EL (cell line): ENCODE measurements at regions not wholly inside any gene's neighbourhood (a gene's known extent, or its start where the extent isn't known, plus 50 kb on each side); places are given as distances from the start of the nearest gene placed in this dataset.
A peak's percentile ranks its signal among the peaks of the same experiment; 100 is the strongest.

Source experiments
- DNase-seq: peaks from one replicate; pipeline ENCODE4 v3.0.0-alpha.2; 2016

DNA sequence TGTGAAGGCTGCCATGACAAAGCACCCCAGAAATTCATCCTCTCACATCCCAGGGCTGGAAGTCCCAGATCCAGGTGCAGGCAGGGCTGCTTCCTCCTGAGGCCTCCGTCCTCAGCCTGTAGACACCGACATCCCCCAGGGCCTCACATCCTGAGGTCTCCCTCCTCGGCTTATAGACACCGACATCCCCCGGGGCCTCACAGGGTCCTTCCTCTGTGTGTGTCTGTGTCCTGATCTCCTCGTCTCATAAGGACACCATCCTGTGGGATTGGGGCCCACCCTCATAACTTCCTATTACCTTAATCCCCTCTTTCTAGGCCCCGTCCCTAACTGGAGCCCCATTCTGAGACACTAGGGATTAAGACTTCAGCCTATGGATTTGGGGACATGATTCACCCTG, 92.0 kb upstream of the SNTG2 start:
- DNase-seq = no peak

DNA sequence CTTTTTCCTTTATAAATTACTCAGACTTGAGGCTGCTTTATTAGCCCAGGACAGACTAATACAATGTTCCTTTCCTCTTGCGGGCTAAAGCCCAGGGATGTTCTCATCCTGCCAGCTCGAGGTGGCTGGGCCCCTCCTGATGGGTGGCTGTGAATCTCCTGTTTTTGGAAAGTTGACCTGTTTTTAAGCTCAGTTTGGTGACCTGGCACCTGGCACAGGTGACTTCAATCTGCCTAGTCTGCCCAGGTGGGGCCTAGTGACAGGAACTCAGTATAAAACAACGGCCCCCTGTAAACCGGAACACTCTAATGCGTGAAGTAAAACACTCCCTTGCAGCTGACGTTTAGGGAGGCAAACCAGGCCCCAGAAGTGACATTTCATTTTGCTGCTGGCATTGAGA, 92.7 kb upstream of the SNTG2 start:
- DNase-seq = no peak

DNA sequence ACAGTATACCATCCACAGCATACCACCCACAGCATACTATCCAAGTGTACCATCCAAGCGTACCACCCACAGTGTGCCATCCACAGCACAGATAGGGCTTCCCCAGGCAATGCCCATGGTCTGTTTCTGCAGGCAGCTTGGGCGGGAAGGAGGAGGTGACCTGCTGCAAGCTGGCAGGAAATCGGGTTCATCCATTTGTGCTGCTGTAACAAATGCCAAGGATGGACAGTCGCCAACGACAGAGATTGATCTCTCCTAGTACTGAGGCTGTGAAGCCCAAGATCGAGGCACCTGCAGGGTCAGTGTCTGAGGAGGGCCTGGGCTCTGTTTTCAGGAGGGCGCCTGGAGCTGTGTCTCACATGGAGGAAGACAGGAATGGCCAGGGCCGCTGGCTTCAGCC, 93.6 kb upstream of the SNTG2 start:
- no peak for DNase-seq

DNA sequence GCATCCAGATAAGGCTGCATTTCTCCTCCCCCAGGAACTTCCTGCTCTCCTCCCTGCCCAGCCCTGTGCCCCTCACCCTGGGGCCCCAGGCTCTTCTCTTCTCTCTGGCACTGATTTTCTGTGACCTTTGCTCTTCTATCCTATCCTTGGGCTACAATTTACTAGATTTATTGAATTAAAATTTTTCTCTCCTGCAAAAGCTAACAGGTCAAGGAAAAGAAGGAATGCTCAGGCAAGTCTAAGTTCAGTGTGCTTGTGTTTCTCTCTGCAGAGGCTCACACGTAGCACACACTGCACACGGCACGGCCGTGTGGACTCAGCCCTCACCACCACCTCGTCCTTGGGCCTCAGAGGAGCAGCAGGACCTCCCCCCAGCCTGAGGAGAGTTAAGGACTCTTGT, 94.2 kb upstream of the SNTG2 start:
- DNase-seq = no peak

DNA sequence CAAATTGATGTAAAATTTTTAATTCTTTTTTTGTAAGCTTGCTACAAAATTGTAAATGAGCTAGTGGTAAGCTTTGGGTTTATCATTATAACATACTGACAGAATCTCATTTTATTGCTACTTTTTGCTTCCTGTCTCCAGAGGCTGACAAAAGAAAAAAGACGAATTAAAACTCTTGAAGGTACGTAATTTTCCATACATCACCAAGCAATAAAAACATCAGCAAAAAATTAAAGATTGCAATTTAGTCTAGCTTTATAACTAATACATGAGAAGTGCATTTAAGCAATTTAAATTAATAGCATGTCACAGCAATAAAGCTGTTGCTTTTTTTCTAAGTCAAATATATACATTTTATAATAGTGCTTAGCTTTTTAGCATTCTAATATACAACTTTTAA, 94.6 kb upstream of the SNTG2 start:
- DNase-seq = no peak

DNA sequence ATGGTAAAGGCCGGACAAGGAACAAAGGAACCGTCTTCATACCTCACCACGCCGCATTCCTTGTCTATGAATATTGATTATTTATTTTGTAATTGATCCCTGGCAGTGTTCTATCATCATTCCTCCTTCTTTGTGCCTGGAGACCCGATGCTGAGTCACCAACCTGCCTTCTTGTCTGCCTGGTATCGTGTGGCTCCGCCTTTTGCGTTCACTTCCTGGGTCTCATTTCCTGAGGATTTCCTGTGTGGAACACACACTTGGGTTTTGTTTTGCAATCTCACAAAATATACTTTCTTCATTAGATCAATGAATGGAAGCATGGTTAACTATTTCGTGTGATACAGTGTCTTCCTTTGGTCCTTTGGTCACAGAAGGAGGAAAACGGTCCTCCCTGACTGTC, 95.5 kb upstream of the SNTG2 start:
- no peak for DNase-seq

DNA sequence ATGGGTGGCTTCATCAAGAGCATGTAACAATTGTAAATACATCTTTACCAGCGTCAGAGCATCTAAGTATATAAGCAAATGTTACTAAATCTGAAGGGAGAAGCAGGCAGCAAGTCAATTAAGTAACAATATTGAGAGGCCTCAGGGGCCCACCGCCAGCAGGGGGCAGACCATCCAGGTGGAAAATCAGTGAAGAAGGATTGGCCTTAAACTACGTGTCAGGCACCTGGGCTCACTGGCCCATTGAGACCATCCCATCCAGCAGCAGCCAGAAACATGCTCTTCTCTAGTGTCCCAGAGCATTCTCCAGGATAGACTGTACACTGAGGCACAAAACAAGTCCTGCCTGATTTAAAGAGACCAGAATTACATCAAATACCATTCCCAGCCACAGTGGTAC, 96.2 kb upstream of the SNTG2 start:
- peak; percentile 13 for DNase-seq

DNA sequence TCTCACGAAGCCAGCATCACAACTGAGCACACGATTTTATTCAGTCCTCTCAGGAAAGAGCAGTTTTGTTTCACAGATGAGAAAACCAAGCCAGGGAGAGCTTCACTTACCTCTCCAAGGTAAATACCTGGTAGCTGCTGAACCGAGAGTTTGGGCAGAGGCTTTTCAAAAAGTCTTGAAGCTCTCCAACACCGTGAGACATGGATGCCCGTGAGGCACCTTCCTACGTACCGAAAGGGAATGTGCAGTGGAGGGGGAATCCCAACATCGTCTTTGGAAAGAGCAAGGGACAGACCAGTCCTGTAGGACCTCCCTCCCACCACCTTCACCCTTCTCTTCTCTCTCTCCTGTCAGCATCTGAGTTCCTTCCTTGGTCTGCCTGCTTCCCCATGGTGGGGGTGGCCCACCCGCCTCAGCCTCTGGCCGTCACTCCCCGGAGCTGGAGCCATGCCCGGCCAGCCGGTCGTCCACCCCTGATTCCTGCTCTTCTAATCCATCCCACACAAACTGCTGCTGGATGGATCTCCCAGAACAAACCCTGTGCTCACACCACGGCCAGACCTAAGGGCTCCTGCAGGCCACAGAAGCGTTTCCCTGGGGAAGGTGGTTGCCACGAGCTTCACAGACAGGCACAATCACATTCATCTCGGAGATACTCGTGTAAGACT, 97.3 kb upstream of the SNTG2 start:
- no peak for DNase-seq

DNA sequence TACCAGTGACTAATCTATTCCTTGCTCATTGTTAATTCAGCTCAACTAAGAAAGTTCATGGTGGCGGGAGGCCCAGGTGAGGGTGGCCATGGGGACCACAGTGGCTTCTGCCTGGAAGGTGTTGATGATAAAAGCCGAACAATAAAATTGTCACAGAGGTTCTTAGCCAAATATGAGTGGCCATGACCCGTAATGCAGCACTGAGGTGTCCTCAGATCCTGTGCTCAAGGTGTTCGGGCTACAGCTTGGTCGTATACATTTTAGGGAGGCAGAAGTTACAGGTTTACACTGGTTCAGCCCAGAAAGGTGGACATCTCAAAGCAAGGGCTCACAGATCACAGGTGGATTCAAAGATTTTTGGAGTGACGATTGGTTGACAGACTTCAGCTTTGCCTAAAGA, 98.5 kb upstream of the SNTG2 start:
- DNase-seq = no peak

DNA sequence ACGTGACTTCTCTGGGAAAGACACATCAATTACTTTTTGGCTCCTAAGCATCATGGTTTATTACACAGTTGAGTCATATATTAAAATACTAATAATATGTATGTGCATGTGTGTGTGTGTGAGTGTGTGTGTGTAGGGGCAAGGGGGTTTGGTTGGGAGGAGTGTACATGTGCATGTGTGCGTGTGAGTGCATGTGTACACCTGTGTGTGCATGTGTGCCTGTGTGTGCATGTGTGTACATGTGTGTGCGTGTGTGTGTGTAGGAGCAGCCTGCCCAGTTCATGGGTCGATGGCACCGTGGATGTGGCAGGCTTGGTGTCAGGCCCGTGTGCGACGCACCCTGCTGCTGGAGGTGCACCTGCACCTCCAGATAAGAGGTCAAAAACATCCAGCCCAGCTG, 99.0 kb upstream of the SNTG2 start:
- no peak for DNase-seq

DNA sequence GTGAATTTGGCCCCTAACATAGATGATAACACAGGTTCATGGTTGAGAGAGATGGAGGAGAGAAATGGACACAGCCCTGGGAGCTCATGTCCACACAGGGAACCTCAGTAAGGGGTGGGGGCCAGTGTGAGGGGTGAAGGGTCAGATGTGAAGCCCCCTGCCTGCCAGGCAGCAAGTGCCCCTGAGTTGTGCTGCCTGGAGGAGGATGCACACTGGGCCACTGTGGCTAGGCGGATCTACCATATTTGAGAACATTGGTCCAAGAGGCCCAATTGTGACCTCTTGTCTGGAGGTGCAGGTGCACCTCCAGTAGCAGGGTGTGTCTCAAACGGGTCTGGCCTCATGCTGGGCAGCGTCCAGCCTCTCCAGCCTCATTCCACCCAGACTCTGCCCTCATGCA, 99.6 kb upstream of the SNTG2 start:
- DNase-seq = no peak

DNA sequence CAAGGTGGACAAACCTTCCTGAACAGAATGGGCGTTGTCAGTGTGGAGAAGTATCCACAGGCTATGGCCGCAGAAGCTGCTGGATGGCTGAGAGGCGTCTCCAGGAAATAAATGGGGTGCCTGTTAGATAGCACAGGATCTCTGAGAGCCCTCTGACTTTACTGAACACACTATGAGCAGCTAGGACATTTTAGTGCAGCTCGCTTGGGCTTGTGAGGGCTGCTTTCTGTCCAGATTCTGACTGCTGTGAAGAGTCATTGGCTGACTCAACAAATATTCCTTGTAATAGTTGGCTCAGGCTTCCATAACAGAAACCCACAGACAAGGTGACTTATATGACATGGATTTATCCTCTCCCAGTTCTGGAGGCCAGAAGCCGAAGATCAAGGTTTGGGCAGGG, 100.2 kb upstream of the SNTG2 start:
- peak; percentile 1 for DNase-seq

DNA sequence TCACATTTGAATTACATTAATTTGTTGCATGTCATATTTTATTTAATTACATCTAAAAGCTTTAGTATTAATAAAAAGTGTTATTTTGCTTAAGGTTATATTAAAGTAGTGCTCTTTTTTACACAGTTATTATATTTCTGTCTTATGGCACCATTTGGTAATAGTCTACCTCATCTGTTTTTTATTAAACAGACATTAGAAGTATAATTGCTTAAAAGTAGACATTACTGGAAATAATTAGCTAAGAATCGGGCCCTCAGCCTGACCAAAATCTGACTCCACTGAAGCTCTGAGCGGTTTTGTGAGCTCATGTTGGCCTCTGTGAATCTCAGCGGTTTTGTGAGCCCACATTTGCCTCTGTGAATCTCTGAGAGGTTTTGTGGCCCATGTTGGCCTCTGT, 102.5 kb upstream of the SNTG2 start:
- no peak for DNase-seq

DNA sequence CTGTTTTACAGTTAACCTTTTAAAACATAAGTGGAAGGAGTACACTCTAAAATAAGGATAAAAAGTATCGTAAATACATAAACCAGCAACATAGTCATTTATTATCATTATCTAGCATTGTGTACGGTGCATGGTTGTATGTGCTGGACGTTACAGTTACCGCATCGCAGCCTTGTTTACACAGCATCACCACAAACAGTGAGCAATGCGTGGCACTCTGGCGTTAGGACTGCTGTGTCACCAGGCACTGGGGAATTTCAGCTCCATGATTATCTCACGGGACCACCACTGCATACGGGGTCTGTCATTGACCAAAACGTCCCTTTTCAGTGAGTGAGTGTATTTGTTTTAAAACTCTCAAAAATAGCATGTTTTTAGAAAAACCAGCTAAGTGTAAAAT, 103.0 kb upstream of the SNTG2 start:
- no peak for DNase-seq

DNA sequence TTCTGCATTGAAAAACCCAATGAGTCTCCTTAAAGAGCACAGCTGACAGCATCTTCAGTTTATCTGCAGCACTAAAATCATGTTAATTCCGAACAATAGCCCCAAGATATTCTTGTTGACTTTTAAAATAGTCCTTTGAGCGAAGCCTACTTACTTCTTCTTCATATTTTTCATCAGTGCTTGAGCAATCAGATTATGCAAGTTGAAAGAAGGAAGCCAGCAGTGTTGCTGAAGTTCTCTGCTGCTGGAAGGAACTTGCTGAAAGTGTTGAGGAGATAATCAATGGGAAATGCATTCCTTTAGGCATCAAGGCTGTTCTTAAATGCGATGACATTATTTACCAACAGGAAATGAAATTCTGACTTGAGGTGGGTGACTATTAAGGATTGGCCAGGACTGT, 105.9 kb upstream of the SNTG2 start:
- no peak for DNase-seq

DNA sequence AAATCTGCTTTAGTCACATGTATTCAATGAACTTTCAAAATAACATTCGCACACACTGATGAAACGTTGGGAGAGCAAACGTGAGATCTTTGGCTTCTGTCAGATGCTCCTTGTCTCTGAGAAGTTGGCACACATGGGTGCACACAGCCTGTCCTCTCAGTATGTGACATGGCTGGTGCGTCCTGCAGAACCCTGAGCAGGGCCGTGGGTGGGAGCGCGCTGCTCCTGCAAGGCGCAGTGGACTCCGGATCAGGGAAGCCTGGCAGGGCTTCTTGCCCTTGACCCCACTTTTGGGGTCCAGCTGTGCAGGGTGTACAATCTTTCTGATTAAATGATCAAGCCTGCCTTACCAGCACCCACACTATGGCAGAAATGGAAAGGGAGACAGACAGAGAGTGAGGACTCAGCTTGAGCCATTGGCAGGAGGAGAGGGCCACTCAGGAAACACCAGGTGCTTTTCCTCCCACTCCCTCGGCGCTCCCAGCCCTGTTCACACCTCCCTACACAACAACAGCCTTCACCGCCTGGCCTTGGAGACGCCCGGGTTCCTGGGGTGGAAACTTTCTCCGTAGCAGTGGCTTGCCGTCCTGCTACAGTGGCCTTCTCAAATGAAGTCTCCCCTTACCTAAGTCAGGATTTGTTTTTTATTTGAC, 108.4 kb upstream of the SNTG2 start:
- DNase-seq = no peak

DNA sequence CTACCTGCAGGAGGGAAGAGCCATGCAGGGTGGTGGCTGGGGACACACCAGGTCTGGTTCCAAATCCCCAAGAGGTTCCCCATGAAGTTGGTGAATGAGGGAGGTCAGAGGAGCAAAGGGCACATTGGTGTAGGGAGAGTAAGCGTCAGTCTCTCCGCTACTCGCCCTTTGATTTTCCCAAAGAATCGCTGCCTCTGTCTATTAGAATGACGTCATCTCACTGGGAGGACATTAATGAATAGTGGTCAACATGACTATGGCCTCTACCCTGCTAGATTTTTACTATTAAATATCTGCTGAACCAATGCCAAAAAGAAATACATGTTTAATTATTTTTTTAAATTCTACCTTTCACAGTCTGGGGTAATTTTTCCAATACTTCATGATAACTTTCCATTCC, 109.6 kb upstream of the SNTG2 start:
- DNase-seq = no peak

DNA sequence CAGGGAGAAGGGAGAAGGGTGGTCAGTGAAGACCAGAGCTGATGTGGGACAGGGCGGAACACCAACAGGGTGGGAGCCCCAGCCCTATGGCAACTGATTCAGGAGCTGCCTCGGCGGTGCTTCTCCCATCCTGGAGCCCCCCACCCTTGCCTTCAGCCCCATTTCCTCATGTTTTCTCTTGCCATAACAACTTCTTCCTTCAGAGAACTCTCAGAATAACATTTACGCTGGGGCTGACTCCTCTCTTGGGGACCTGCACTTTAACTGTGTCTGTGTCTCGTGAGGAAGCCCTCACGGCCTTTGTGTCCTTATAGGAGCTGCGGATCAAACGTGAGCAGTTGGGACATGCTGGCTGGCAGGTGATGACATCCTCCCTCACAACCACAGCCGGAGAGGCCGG, 116.4 kb upstream of the SNTG2 start:
- DNase-seq = no peak

DNA sequence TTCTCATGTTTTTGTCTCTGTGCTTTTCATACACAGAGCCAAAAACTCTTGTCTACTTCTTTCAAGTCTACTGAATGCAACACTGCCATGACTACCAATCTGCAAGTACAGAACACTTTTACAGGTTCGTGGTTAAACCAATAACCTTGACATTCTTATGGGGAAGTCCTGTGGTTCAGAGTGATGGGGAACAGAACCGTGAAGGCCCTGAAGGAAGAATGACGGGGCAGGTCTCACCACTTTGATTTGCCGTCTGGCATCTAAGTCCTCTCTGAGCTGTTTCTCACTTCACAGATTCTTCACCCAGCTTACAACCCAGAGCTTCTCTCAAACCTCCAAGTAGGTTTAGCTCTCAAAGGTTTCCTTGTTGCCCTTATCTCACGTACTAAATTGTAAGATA, 117.5 kb upstream of the SNTG2 start:
- DNase-seq = no peak

DNA sequence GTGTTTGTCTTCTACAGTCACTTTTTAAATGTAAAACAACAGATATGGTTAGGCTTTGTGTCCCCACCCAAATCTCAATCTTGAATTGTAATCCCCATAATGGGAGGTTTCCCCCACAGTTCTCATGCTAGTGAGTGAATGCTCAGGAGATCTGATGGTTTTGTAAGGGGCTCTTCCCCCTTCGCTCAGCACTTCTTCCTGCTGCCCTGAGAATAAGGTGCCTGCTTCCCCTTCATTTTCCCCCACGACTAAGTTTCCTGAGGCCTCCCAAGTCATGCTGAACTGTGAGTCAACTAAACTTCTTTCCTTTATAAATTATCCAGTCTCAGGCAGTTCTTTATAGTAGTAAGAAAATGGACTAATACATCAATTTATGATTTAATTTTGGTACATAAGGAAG, 118.0 kb upstream of the SNTG2 start:
- DNase-seq = no peak

DNA sequence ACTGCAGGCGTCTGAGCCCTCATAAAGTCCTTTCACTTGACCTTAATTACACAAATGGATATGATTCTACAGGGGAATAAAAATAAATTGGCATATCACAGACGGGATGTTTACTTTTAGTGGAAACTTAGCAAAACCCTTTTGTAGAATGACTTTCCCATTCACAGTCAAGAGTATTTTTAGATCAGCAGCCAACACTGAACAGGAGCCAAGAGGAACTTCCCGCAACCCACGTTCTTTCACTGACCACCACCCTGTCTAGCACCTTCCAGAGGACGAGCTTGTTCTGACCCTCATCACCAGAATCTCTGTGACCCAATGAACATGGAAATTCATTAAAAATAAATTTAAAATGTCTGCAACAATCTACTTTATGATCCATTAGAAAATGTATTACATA, 119.0 kb upstream of the SNTG2 start:
- no peak for DNase-seq

DNA sequence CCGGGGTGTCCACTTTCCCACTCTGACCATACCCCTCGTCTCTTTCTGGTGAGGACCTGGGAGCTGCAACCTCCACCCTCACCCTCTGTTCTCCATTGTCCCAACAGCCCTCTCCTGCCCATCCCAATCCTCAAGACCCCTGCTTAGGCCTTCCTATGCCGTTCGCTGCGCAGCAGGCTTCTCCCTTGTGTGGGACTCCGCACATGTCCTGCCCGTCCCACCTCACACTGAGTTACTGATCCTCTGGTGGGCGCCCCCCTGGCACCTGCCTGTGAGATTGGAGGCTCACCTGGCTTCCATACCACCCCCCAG, 119.5 kb upstream of the SNTG2 start:
- DNase-seq = no peak

DNA sequence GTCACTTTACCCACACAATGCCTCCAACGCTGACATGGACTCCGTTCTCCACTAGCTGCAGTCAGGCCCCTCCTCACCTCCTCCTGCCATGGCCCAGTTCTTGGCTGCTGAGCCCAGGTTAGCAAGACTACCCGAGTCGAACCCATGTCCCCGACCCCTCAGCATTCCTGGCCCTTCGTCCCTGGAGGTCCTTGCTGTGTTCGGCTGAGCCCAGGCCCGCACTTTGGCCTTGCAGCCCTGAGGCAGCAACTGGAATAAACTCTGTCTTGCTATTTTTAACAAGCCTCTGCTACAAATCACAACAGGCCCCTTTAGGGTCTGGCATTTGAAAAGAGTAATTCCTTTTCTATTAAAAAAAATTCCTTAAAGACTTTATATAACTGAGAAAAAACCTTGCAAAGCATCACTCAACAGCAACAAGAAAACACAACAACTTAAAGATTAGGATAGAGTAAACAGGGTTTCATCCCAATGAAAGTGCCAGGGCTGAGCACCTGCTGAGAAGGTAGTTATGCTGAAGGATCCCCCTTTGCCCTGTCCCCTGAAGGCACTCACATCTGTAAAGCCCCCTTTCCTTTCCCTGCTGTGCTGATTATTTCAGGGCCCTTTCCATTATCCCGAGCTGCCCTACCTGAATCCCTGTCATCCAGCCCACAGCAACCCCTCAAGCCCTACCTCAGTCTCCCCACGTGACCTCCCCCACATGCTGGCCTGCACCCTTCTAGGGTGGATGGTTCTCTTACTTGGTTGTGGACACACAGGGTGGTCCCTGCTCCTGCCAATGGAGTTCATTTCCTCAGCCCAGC, 120.0 kb upstream of the SNTG2 start:
- no peak for DNase-seq

DNA sequence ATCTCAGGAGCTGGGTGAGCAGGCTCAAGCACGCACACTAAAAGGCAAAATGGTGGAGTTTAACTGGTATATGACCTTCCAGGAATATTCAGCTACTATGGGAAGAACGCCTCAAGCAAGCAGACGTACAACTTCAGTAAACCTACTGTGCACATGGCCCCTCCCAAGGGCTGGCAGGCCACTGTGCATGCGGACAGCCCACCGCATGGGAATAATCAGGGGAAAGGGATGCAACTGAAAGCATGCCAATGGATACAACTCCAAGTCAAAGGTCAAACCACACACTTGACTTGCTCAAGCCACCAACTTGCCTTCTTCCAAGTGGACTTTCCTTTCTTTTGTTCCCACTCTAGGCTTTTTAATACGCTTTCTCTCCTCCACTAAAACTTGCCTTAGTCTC, 121.6 kb upstream of the SNTG2 start:
- DNase-seq = no peak

DNA sequence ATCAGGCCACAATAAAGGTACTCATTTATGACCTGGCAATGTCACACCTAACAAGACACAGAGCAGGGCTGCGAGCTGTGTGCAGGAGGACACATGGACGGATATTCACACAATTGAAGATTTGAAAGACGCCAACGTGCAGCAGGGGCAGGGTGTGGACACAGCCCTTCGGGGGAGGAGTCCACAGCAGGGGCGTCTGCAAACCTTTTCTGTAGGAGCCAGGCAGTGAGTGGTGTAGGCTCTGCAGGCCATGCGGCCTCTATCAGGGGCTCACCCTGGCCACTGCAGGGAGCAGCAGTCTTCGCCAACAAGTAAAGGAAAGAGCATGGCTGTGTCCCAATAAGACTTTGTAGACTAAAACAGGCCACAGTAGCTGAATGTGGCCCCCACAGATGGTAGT, 125.7 kb upstream of the SNTG2 start:
- no peak for DNase-seq
